ENCODE measurements at regions not wholly inside any gene's neighbourhood (a gene's known extent, or its start where the extent isn't known, plus 50 kb on each side); places are given as distances from the start of the nearest gene placed in this dataset.

GRCh38 chr16:25340973-25341372 lies 83.3 kb upstream of the ZKSCAN2 start:
- H3K9me3 ChIP-seq (ENCODE audit: low read length): no peaks in the 10 kb centered on the region
- H3K36me3 Mint-ChIP-seq: no peaks in the 10 kb centered on the region
- H3K4me1 Mint-ChIP-seq: no peaks in the 10 kb centered on the region
- H3K27me3 Mint-ChIP-seq: peaks cover 7 to 48% of the 10 kb centered on the region in 2 donors
- no peaks in the 10 kb centered on the region for H3K4me1 ChIP-seq (ENCODE audit: insufficient read depth, low read length)
- no peaks in the 10 kb centered on the region for H3K36me3 ChIP-seq (ENCODE audit: insufficient read depth, low read length)
- H3K27me3 ChIP-seq (ENCODE audit: insufficient read depth, low read length, poor library complexity, severe bottlenecking): no peaks in the 10 kb centered on the region
- DNase-seq: no peak
- no peak overlapping the region for H3K27ac ChIP-seq (ENCODE audit: low read depth, low read length)
- ChIA-PET CTCF (no interaction called here), POLR2A (no interaction called here)
- H3K4me3 Mint-ChIP-seq: no peak overlapping the region
- H3K9me3 Mint-ChIP-seq: peaks cover 0 to 2% (median 0%) of the 10 kb centered on the region in 5 donors
- peak overlapping the region in 1 of 8 donors; percentile 40 for H3K27ac Mint-ChIP-seq
- no peak overlapping the region for H3K4me3 ChIP-seq (ENCODE audit: low read length)

- Histone ChIP-seq H3K27ac (ENCODE audit: low read depth, low read length) (no peak overlapping the region), H3K9me3 (ENCODE audit: low read length) (peaks cover 13% of the 10 kb centered on the region), H3K4me3 (ENCODE audit: low read length) (no peak overlapping the region), H3K27me3 (ENCODE audit: insufficient read depth, low read length, poor library complexity, severe bottlenecking) (no peaks in the 10 kb centered on the region), H3K36me3 (ENCODE audit: insufficient read depth, low read length) (no peaks in the 10 kb centered on the region), H3K4me1 (ENCODE audit: insufficient read depth, low read length) (no peaks in the 10 kb centered on the region)
- Mint-ChIP-seq H3K27me3 (peaks cover 14 to 26% of the 10 kb centered on the region in 2 donors), H3K9me3 (peaks cover 41 to 54% (median 43%) of the 10 kb centered on the region in 5 donors), H3K27ac (no peak overlapping the region), H3K4me1 (no peaks in the 10 kb centered on the region), H3K36me3 (peaks cover 0 to 10% (median 0%) of the 10 kb centered on the region in 3 donors), H3K4me3 (no peak overlapping the region)
- POLR2A ChIA-PET: no interaction called here
- CTCF ChIA-PET: no interaction called here
- no peak for DNase-seq
Observed at GRCh38 chr16:25317732-25318316, 60.2 kb upstream of the ZKSCAN2 start.

- Mint-ChIP-seq H3K9me3 (peaks cover 38 to 57% (median 49%) of the 10 kb centered on the region in 5 donors), H3K36me3 (peaks cover 3 to 31% (median 5%) of the 10 kb centered on the region in 3 donors), H3K4me1 (no peaks in the 10 kb centered on the region), H3K27ac (no peak overlapping the region), H3K4me3 (no peak overlapping the region), H3K27me3 (peaks cover 7 to 13% of the 10 kb centered on the region in 2 donors)
- ChIA-PET CTCF (no interaction called here), POLR2A (no interaction called here)
- H3K9me3 ChIP-seq (ENCODE audit: low read length): peaks cover 19% of the 10 kb centered on the region
- H3K4me3 ChIP-seq (ENCODE audit: low read length): no peak overlapping the region
- H3K27me3 ChIP-seq (ENCODE audit: insufficient read depth, low read length, poor library complexity, severe bottlenecking): no peaks in the 10 kb centered on the region
- H3K27ac ChIP-seq (ENCODE audit: low read depth, low read length): no peak overlapping the region
- no peaks in the 10 kb centered on the region for H3K36me3 ChIP-seq (ENCODE audit: insufficient read depth, low read length)
- no peak for DNase-seq
- H3K4me1 ChIP-seq (ENCODE audit: insufficient read depth, low read length): no peaks in the 10 kb centered on the region
Observed at GRCh38 chr16:25311950-25312349, 54.3 kb upstream of the ZKSCAN2 start.

GRCh38 chr16:25311039-25311438 lies 53.4 kb upstream of the ZKSCAN2 start:
- Histone ChIP-seq H3K27me3 (ENCODE audit: insufficient read depth, low read length, poor library complexity, severe bottlenecking) (no peaks in the 10 kb centered on the region), H3K4me3 (ENCODE audit: low read length) (no peak overlapping the region), H3K9me3 (ENCODE audit: low read length) (peaks cover 19% of the 10 kb centered on the region), H3K27ac (ENCODE audit: low read depth, low read length) (no peak overlapping the region), H3K4me1 (ENCODE audit: insufficient read depth, low read length) (no peaks in the 10 kb centered on the region), H3K36me3 (ENCODE audit: insufficient read depth, low read length) (no peaks in the 10 kb centered on the region)
- Mint-ChIP-seq H3K36me3 (peaks cover 3 to 31% (median 5%) of the 10 kb centered on the region in 3 donors), H3K9me3 (peaks cover 36 to 52% (median 45%) of the 10 kb centered on the region in 5 donors), H3K27ac (no peak overlapping the region), H3K27me3 (peaks cover 5 to 11% of the 10 kb centered on the region in 2 donors), H3K4me3 (no peak overlapping the region), H3K4me1 (no peaks in the 10 kb centered on the region)
- POLR2A ChIA-PET: no interaction called here
- CTCF ChIA-PET: no interaction called here
- no peak for DNase-seq
